Forelimb muscle (tissue), 1 donor: ENCODE measurements at regions not wholly inside any gene's neighbourhood (a gene's known extent, or its start where the extent isn't known, plus 50 kb on each side); places are given as distances from the start of the nearest gene placed in this dataset.

Experiments used
- DNase-seq: peaks from one replicate; pipeline ENCODE4 v3.0.0-alpha.2; 2013; ENCODE audit warnings: low read depth

DNA sequence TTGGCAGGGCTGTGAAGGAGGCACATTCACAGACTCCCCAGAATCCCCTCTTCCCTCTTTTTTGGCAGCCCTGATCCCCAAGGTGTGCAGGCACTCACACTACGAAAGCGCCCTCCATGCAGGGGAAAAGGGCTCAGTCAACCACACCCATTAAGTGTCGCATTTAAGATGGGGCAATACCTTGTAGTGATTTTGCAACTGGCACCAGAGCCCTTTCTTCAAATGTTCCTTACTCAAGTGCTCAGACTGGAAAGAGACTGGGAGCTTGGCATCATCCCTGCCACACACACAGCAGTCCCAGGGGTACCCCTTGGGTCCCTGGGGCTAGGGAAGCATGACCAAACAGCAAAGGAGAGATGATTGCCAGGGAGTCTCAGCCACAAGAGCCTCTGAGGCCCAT, 190.1 kb downstream of the HAUS1 start:
- no peak for DNase-seq

DNA sequence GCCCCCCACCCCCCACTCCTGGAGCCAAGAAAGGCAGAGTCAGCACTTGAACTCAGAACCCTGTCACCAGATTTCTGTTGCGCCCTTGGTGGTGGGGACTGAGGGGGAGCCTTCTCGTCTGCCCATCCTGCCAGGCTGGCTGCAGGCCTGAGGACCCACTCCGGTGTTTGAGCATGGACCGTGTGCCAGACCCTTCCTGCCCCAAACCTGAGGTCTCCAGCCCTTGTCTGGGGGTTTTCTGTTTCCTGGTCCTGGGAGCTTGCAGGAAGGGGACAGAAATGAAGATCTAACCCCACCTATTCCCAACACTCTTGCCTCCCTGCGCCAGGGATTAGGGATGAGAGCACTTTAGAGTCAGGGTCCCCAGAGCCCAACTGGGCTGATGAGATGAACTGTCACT, 190.6 kb downstream of the HAUS1 start:
- no peak for DNase-seq

DNA sequence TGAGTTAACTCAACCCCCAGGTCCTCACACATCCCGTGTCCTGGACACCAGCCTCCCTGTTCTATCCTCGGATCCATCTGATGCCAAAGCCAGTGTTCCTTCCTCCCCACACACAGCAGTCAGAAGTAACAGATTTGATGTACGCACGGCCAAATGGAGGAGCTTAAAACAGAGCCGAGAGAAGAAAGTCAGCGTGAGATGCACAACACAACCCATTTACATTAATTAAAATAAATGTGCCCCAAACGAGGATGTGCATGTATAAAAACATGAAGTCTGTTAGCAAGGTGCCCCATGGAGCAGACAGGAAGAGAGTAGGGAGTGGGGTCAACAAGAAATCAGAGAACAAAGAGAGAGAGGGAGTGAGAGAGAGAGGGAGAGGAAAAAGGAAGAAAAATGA, 191.2 kb downstream of the HAUS1 start:
- no peak for DNase-seq

GRCh38 chr18:46296656-46297055, 192.5 kb downstream of the HAUS1 start:
- no peak for DNase-seq

DNA sequence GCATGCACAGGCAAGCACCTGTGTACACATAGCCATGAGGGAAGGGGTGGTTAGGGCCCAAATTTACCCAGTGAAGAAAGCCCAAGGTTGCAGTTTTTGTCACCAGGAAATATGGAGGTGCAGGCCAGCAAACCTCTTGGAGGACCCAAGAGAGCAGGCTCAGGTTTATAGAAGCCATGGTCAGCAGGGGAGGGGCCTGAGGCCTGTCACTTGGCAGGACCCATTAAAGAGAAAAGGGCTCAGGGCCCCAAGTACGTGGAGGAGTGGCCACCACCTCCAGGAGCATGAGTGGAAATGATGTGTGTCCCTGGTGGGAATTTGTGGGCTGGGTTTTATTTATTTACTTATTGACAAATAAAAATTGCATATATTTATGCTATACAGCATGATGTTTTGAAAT, 192.9 kb downstream of the HAUS1 start:
- DNase-seq, result no peak

- DNase-seq, result no peak
Observed at GRCh38 chr18:46297621-46298020, 193.4 kb downstream of the HAUS1 start.

GRCh38 chr18:46298511-46298910, 194.3 kb downstream of the HAUS1 start:
- no peak for DNase-seq

DNA sequence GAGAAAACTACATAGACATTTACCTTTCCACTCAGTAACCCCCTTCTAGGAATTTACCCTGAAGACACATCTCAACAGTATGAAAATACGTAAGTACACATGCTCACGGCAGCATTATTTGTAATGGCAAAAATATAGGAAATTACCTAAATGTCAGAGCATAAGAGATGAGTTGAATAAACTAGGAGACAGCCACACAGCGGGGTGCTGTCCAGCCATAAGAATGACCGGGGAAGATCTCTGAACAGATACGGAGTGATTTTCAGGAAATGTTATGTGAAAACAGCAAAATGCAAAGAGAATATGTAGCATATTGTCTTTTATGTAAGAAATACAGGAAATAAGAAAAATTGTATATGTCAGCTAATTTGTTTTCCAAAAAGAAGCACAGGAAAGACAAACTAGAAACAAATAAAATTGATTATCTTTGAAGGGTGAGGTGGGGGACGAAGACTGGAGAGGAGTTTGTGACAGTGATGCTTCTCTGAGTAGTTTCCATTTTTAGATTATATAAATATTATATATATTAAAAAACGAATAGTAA, 195.4 kb downstream of the HAUS1 start:
- DNase-seq, result no peak

- DNase-seq, result no peak
Observed at GRCh38 chr18:46301081-46301480, 196.9 kb downstream of the HAUS1 start.

DNA sequence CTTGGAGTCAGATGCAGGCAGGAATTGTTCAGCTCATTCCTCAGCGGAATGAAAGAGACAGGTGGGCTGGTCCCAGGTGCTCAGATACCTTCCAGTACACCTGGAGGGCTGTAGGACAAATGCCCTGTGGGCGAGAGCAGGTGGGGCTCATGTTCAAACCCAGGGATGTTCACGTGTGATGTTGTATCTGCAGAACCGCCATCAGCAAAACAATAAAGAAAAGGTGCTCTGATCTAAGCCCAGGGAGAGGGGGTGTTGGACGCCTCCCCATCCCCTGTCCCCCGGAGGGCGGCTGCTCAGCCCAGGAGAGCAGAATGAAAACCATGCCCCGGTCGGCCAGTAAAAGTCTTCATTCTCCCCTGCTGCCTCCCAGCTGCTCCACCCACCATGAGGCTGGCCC, 197.4 kb downstream of the HAUS1 start:
- no peak for DNase-seq

GRCh38 chr18:46302528-46303485, 198.6 kb downstream of the HAUS1 start:
- DNase-seq, result no peak

GRCh38 chr18:46310258-46310657, 206.1 kb downstream of the HAUS1 start:
- DNase-seq, result no peak

GRCh38 chr18:46310675-46311345, 206.6 kb downstream of the HAUS1 start:
- no peak for DNase-seq

DNA sequence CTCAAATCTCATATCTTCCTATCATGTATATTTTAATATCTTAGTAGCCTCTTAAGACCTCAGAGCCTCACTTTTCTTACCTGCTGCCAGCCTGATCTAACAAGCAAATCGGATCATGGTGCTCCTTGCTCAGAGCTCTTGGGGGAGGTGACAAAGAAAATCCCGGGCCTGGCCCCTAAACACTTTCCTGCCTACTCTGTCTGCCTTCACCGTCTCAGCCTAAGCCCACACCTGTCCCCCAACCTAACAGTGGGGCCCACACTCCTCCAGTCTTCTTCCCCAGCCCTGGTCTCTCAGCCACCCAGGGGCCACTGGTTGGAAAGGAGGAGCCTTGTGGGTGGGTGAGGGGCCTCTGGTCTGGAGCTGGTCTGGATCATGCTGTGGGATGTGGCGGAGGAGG, 207.3 kb downstream of the HAUS1 start:
- DNase-seq, result no peak

DNA sequence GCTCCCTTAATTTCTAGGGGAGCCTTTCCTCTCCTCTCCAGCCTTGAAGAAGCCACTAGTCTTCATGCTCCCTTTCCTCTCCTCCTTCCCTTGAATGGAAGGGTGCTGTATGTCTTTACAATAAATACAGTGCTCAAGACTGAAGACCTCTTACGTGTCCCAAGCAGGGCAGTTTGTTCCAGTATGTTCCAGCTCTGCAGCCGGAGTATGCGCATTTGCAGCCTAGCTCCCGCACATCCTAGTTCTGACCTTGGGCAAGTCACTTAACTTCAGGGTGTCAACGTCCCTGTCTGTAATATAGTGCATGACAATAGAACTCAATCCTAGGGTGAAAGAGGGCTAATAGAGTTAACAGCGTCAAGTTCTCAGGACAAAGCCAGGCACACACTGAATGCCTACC, 208.0 kb downstream of the HAUS1 start:
- no peak for DNase-seq

DNA sequence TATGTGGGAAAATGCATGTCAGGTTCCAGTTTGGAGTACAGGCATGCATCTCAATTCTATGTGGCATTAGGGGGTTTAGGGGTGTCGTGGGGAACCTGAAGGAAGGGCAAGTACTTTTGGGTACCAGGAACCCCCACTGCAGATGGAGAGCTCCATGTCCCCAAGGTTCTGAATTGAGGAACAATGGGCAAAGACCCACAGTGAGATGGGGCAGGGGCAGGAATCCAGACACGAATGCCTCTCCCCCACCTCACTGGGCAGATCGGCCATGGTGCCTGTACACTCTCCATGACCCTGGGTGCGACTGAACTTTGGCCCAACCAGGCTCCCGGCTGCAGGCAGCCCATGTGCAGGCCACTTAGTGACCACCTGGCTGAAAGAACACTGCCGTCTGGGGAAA, 209.3 kb downstream of the HAUS1 start:
- no peak for DNase-seq

DNA sequence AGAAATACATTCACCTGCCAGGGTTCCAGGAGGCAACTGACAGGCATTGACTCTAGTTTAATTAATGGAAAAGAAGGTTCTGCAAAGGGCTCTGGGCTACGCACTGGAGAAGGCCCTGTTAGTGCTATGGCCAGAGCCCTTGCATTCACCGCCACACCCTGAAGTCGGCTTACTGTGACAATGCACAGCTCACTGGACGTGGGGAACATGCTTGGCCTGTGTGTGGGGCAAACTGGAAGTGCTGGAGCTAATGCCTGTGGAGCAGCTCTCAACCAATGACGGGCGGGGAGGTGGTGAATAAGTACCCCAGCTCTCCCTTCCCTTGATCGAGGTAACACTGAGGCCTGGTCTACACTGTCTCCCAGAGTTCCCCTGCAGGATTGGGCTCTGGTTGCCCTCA, 209.8 kb downstream of the HAUS1 start:
- no peak for DNase-seq

DNA sequence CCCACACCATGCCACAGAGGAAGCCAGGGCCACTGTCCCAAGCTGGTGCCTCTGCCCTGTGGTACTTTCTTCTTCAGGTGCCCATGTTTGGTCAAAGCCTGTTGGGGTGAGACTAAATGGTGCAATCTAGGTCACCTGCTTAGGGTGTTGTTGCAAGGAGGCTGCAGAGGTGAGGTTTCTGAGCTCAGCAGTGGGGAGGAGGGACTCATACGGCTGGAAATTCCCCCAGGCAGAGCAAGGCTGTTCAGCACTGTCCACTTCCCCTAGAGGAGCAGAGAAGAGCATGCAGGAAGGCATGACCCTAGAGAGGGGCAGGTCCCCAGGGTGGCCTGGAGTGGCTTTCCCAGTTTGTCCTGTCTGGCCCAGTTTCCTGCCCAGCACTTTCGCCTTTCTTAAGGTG, 211.0 kb downstream of the HAUS1 start:
- DNase-seq, result no peak

- DNase-seq, result no peak
Observed at GRCh38 chr18:46318356-46318755, 214.2 kb downstream of the HAUS1 start.

DNA sequence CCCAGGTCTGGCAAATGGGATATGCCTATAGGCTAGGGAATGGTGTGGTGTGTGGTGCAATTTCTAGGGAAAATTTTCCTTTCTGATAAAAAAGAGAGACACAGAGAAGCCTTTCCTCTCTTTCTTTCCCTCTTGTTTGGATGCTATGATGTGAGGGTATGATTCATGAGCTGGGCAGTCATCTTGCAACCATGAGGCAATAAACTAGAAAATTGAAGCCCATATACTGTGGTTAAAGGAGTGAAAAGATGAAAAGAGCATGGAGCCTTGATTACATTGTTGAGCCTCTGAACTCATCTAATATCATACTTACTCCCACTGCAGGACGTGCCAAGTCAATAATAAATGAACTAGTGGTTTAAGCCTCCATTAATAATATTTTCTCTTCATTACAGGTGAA, 215.6 kb downstream of the HAUS1 start:
- no peak for DNase-seq

DNA sequence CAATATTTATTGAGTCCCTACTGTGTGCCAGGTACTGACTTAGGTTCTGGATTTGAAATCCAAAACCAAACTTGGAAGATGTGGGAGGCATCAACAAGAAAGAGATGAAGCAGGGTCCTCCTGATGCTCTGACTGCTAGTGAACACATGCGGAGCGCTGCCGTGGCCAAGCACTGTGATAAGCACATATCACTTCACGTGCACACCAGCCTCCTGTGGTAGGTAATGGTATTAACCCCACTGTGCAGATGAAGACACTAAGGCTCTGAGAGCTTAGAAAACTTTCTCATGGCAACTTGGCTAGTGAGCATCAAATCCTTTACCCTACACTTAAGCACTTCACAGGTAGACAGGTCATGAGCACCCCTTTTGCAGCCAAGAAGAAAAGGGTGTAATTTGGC, 216.1 kb downstream of the HAUS1 start:
- DNase-seq, result no peak

DNA sequence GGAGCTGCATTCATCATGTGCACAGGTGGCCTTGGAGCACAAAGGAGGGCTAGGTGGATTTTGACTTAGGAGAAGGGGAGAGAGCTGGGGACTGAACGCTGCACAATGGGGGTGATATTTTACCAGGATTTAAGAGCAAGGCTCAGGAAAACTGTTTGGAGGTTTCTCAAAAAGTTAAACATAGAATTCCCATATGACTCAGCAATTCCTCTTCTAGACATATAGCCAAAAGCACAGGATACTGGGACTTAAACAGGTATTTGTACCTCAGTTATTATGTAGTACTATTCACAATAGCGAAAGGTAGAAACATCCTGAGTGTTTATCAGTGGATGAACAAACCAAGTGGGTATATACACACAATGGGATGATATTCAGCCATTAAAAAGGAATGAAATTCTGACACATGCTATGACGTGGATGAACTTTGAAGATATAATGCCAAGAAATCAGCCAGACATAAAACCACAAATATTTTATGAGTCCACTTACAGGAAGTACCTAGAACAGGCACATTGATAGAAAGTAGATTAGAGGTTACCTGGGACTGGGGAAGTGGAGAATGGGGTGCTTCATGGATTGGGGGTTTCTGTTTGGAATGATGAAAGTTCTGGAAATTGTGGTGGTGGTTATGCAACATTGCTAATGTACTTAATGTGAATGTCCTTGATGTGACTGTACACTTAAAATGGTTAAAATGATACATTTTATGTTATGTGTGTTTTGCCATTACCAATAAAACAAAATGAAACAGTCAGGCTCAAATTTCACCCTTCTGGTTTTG, 216.9 kb downstream of the HAUS1 start:
- no peak for DNase-seq
